K562 (cell line): ENCODE measurements at regions not wholly inside any gene's neighbourhood (a gene's known extent, or its start where the extent isn't known, plus 50 kb on each side); places are given as distances from the start of the nearest gene placed in this dataset.

ENCODE experiments used
- ATAC-seq: fragments of 200-7000 bp; cut with Tn5 transposase; 3 replicates; pipeline ENCODE4 v1.9.1; 2020; ENCODE audit warnings: moderate library complexity
- BruUV-seq: library from RNA; stranded (reverse); fragments of 400-500 nt; replicated peaks from 2 replicates; lab custom pipeline; 2021; lab: Mats Ljungman, UMichigan
- CTCF ChIA-PET: fragments of 300-600 bp; formaldehyde crosslinking; extraction: SDS; loops from one replicate; lab custom pipeline; 2021; ENCODE audit warnings: low intra/inter-chr PET ratio; lab: Yijun Ruan, JAX
- POLR2A ChIA-PET: fragments of 300-600, 350-650 bp; sonication (Branson Sonifier 250); formaldehyde crosslinking; extraction: SDS; loops from one replicate; lab custom pipeline; 2021; ENCODE audit warnings: antibody characterized with exemption, inconsistent platforms; lab: Yijun Ruan, JAX
- DNase-seq, 4 experiments: peaks; one replicate each; pipeline versions ENCODE4 v3.0.0 to v3.0.0-alpha.2; 2011 to 2018; ENCODE audit warnings: low spot score in 3 of 4, mixed read lengths in 3 of 4; ENCODE audit errors: extremely low read depth in 1 of 4
- FAIRE-seq: peaks from 2 replicates; lab custom pipeline; 2011; peaks lifted over from hg19 to GRCh38; lab: Jason Lieb, UNC
- H2AFZ ChIP-seq: 2 replicates; pipeline ENCODE4 v1.6.0; 2011; ENCODE audit warnings: low read depth, low read length, control low read depth, inconsistent platforms
- H3K27ac ChIP-seq: fragments of 200-600 bp; 3 replicates; pipeline ENCODE4 v1.8.0; 2011; ENCODE audit warnings: low read depth, mild to moderate bottlenecking, control low read depth, inconsistent platforms, low read length, moderate library complexity, mixed read lengths; ENCODE audit errors: extremely low read depth
- H3K27me3 ChIP-seq, 2 experiments: fragments of 300-600 bp in 1 of 2; 2 replicates in 1 of 2; 3 replicates in 1 of 2; pipeline versions ENCODE4 v1.6.0 to v1.8.0; 2011; ENCODE audit warnings: inconsistent platforms in 2 of 2, low read length in 2 of 2, mild to moderate bottlenecking in 1 of 2, mixed read lengths in 1 of 2, moderate library complexity in 1 of 2; ENCODE audit not compliant: control insufficient read depth in 2 of 2, insufficient read depth in 2 of 2
- H3K36me3 ChIP-seq: fragments of 300-600 bp; 3 replicates; pipeline ENCODE4 v1.8.0; 2011; ENCODE audit warnings: mild to moderate bottlenecking, low read length, inconsistent platforms; ENCODE audit not compliant: control insufficient read depth, insufficient read depth
- H3K4me1 ChIP-seq, 2 experiments: fragments of 200-600 bp in 1 of 2; replicated peaks in 1 of 2; 2 replicates in 1 of 2; 3 replicates in 1 of 2; pipeline versions ENCODE4 v1.5.1 to v1.8.0; 2011; ENCODE audit warnings: inconsistent platforms in 2 of 2, low read length in 2 of 2, mild to moderate bottlenecking in 1 of 2, mixed read lengths in 1 of 2, moderate library complexity in 1 of 2; ENCODE audit not compliant: control insufficient read depth in 2 of 2, insufficient read depth in 2 of 2
- H3K4me2 ChIP-seq: 2 replicates; pipeline ENCODE4 v1.6.1; 2011; ENCODE audit warnings: low read length, control low read depth, inconsistent platforms, mixed read lengths; ENCODE audit not compliant: insufficient read depth
- H3K4me3 ChIP-seq: fragments of 200-600 bp; sonication (generic), shearing (Covaris generic); 2 replicates; pipeline ENCODE4 v1.5.1; 2016; ENCODE audit warnings: control low read depth, inconsistent platforms
- H3K79me2 ChIP-seq: fragments of 200-600 bp; 3 replicates; pipeline ENCODE4 v1.8.0; 2011; ENCODE audit warnings: low read length, inconsistent platforms; ENCODE audit not compliant: control insufficient read depth, insufficient read depth
- H3K9ac ChIP-seq, 2 experiments: 2 replicates each; pipeline versions ENCODE4 v1.6.0 to v1.6.1; 2011; ENCODE audit warnings: low read depth in 2 of 2, low read length in 2 of 2, control low read depth in 1 of 2, inconsistent platforms in 1 of 2, mild to moderate bottlenecking in 1 of 2, mixed read lengths in 1 of 2; ENCODE audit not compliant: insufficient read depth in 1 of 2
- H3K9me1 ChIP-seq: one replicate; pipeline ENCODE4 v1.6.0; 2011; ENCODE audit warnings: inconsistent platforms, mild to moderate bottlenecking, low read length, moderate library complexity; ENCODE audit not compliant: control insufficient read depth, insufficient read depth
- H3K9me3 ChIP-seq: replicated peaks from 2 replicates; pipeline ENCODE4 v1.5.1; 2011; ENCODE audit warnings: low read depth, low read length, inconsistent platforms; ENCODE audit not compliant: control insufficient read depth, insufficient read depth
- H4K20me1 ChIP-seq: replicated peaks from 2 replicates; pipeline ENCODE4 v1.6.1; 2011; ENCODE audit warnings: low read length, inconsistent platforms, mixed read lengths; ENCODE audit not compliant: control insufficient read depth, insufficient read depth
- FUS ChIP-seq: fragments of 200-400 bp; formaldehyde crosslinking; optimal IDR thresholded peaks from 2 replicates; pipeline ENCODE3; 2017; ENCODE audit warnings: low read depth, low read length
- GTF2E2 ChIP-seq: fragments of 200-800 bp; sonication (Bioruptor generic); IDR thresholded peaks from 2 replicates; pipeline ENCODE4 v1.6.1; 2016; ENCODE audit warnings: missing genetic modification characterization, missing compliant biosample characterization
- MEF2A ChIP-seq: IDR thresholded peaks from 2 replicates; pipeline ENCODE4 v1.6.1; 2011; ENCODE audit warnings: low read depth, mild to moderate bottlenecking, low read length, moderate library complexity; ENCODE audit not compliant: control insufficient read depth
- NONO ChIP-seq, 2 experiments: fragments of 200-400 bp in 1 of 2; fragments of 450-650 bp in 1 of 2; formaldehyde crosslinking in 1 of 2; IDR thresholded peaks; 2 replicates each; pipeline ENCODE4 v1.6.1; 2017; ENCODE audit warnings: low read depth in 2 of 2, mild to moderate bottlenecking in 2 of 2, moderate library complexity in 2 of 2, low read length in 1 of 2
- RAD21 ChIP-seq, 2 experiments: fragments of 250-450 bp in 1 of 2; fragments of 450-650 bp in 1 of 2; sonication (Bioruptor Pico) in 1 of 2; formaldehyde crosslinking in 1 of 2; IDR thresholded peaks in 1 of 2; conservative IDR thresholded peaks in 1 of 2; 2 replicates each; pipeline versions ENCODE4 v1.4.0 to v1.8.0; 2020 to 2022; ENCODE audit warnings: mild to moderate bottlenecking in 2 of 2, moderate library complexity in 1 of 2
- SOX6 ChIP-seq: fragments of 450-650 bp; IDR thresholded peaks from 2 replicates; pipeline ENCODE4 v1.6.1; 2014; ENCODE audit warnings: mild to moderate bottlenecking
- ZC3H8 ChIP-seq: fragments of 450-650 bp; IDR thresholded peaks from 2 replicates; pipeline ENCODE4 v1.6.1; 2017
- WGBS: fragments of 100-300 bp; shearing (Covaris generic); methylation state at CpG from one replicate; pipeline ENCODE4 v1.1.6; 2016; ENCODE audit warnings: low coverage, mixed read lengths; ENCODE audit not compliant: insufficient coverage; ENCODE audit errors: missing lambda C conversion rate; 5-methylcytosine and 5-hydroxymethylcytosine counted together
- in situ Hi-C: fragments of 300-500 bp; cut with MboI; formaldehyde crosslinking; loops from 4 replicates; pipeline ENCODE4 v1.15.0; 2018; ENCODE audit warnings: inconsistent platforms, mixed read lengths
- intact Hi-C: fragments of 100-400 bp; cut with micrococcal nuclease; formaldehyde crosslinking; loops from 2 replicates; pipeline ENCODE4 v1.14.2; 2022
- TF ChIP-seq, protein P1 (sequence below), 2 experiments: fragments of 450-650 bp; IDR thresholded peaks; 2 replicates each; pipeline ENCODE4 v1.6.1; 2016

DNA sequence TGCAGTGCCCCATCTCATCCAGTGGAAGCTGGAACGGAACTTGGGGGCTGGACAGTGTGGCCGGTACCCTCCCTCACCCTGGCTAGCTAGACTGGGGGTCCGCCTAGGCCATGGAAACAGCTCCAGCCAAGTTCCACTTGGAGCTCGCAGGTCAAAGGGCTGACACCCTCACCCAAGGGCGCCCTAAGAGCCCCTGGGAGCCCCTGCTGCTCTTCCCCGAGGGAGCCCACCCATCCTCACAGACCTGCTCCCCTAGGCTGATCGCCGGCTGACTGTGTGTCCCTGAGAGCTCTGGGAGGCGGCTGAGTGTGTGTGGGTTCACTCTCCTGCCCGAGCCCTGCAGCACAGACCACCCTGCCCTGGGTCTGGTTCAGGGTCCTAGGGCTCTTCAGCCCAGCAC, 118.2 kb upstream of the OTOS start:
- Histone ChIP-seq H3K4me1 (peaks cover 0 to 22% of the 10 kb centered on the region in 2 experiments; a peak in 2 of 5 replicates), H3K9ac (peak overlapping the region in 1 of 2 experiments; percentile 64; a peak in 2 of 4 replicates), H3K4me2 (no peak overlapping the region)
- TF ChIP-seq, protein P1, sequence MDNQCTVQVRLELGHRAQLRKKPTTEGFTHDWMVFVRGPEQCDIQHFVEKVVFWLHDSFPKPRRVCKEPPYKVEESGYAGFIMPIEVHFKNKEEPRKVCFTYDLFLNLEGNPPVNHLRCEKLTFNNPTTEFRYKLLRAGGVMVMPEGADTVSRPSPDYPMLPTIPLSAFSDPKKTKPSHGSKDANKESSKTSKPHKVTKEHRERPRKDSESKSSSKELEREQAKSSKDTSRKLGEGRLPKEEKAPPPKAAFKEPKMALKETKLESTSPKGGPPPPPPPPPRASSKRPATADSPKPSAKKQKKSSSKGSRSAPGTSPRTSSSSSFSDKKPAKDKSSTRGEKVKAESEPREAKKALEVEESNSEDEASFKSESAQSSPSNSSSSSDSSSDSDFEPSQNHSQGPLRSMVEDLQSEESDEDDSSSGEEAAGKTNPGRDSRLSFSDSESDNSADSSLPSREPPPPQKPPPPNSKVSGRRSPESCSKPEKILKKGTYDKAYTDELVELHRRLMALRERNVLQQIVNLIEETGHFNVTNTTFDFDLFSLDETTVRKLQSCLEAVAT (IDR thresholded peaks at IDR 0.05) = no peak
- no peak for TF ChIP-seq NONO (IDR thresholded peaks at IDR 0.05; ENCODE audit: low read depth in 2 of 2, low read length in 1 of 2)
- no peak for TF ChIP-seq GTF2E2 (tag)
- TF ChIP-seq MEF2A = no peak
- no peak for TF ChIP-seq ZC3H8
- TF ChIP-seq FUS = no peak
- TF ChIP-seq RAD21 (CRISPR knock-in tag; conservative IDR thresholded peaks at IDR 0.05 in 1 of 2, IDR thresholded peaks at IDR 0.05 in 1 of 2) = no peak
- TF ChIP-seq SOX6 = no peak
- TF ChIP-seq, all 486 proteins: peak for 0
- 0 out of 2 replicates have a peak overlapping the region, but pooled peaks have one; percentile 62 for H2AFZ ChIP-seq
- no peak overlapping the region for H3K4me3 ChIP-seq
- no peak overlapping the region for H3K27ac ChIP-seq
- FAIRE-seq = no peak
- intact Hi-C loops (no loop called here), in situ Hi-C loops (no loop called here)
- H3K27me3 ChIP-seq = peaks cover 2 to 10% of the 10 kb centered on the region in 2 experiments; a peak in 2 of 5 replicates
- no peaks in the 10 kb centered on the region for H4K20me1 ChIP-seq
- DNase-seq = no peak
- BruUV-seq = no TSS peak
- H3K79me2 ChIP-seq = no peaks in the 10 kb centered on the region
- WGBS = 28% methylated on average over 7 of the region's 10 CpGs
- ATAC-seq = no peak
- no peaks in the 10 kb centered on the region for H3K9me1 ChIP-seq
- POLR2A ChIA-PET = no interaction called here
- CTCF ChIA-PET = no interaction called here
- no peaks in the 10 kb centered on the region for H3K9me3 ChIP-seq
- no peaks in the 10 kb centered on the region for H3K36me3 ChIP-seq
